Small intestine (tissue), 7 donors: ENCODE measurements at regions not wholly inside any gene's neighbourhood (a gene's known extent, or its start where the extent isn't known, plus 50 kb on each side); places are given as distances from the start of the nearest gene placed in this dataset.
A peak's percentile ranks its signal among the peaks of the same experiment; 100 is the strongest.

ENCODE experiments used
- DNase-seq, 2 donors: peaks; one replicate each; pipeline versions ENCODE4 v3.0.0 to v3.0.0-alpha.2; 2013
- FAIRE-seq: peaks from 2 replicates; lab custom pipeline; 2012; peaks lifted over from hg19 to GRCh38; lab: Jason Lieb, UNC
- H3K27ac ChIP-seq, 3 donors: one replicate each; pipeline ENCODE4 v1.5.1; 2013; ENCODE audit warnings: low read length in 2 of 3, mild to moderate bottlenecking in 2 of 3, control low read depth in 1 of 3, inconsistent platforms in 1 of 3, low read depth in 1 of 3, moderate library complexity in 1 of 3
- H3K27me3 ChIP-seq, 3 donors: one replicate each; pipeline ENCODE4 v1.6.1; 2013; ENCODE audit warnings: low read length in 3 of 3, inconsistent platforms in 1 of 3; ENCODE audit not compliant: control insufficient read depth in 3 of 3, insufficient read depth in 3 of 3
- H3K36me3 ChIP-seq, 3 donors: one replicate each; pipeline ENCODE4 v1.6.1; 2013; ENCODE audit warnings: low read length in 3 of 3, inconsistent platforms in 1 of 3, low read depth in 1 of 3, mild to moderate bottlenecking in 1 of 3, moderate library complexity in 1 of 3; ENCODE audit not compliant: control insufficient read depth in 3 of 3, insufficient read depth in 2 of 3
- H3K4me1 ChIP-seq, 3 donors: one replicate each; pipeline ENCODE4 v1.6.1; 2013; ENCODE audit warnings: low read length in 2 of 3, inconsistent platforms in 1 of 3, low read depth in 1 of 3, mild to moderate bottlenecking in 1 of 3, moderate library complexity in 1 of 3; ENCODE audit not compliant: control insufficient read depth in 3 of 3, insufficient read depth in 2 of 3
- H3K4me3 ChIP-seq, 3 donors: one replicate each; pipeline ENCODE4 v1.5.1; 2013; ENCODE audit warnings: low read length in 3 of 3, control low read depth in 1 of 3, inconsistent platforms in 1 of 3, low read depth in 1 of 3, mild to moderate bottlenecking in 1 of 3, moderate library complexity in 1 of 3
- H3K9me3 ChIP-seq, 2 donors: one replicate each; pipeline ENCODE4 v1.6.1; 2013; ENCODE audit warnings: low read depth in 1 of 2, low read length in 1 of 2; ENCODE audit not compliant: control insufficient read depth in 2 of 2, insufficient read depth in 1 of 2
- WGBS, 3 donors: extraction: QIAGEN DNeasy Blood & Tissue Kit; methylation state at CpG; one replicate each; pipeline ENCODE4 v1.1.7; 2013; 5-methylcytosine and 5-hydroxymethylcytosine counted together
- donor health status: healthy with polysubstance abuse.
- donor health status: control.
- donor health status: control.
- donor health status: Bipolar disorder and iron deficiency.
- donor health status: healthy.

GRCh38 chr7:20954711-20955619, 168.3 kb upstream of the SP8 start:
- 60 to 68% (median 67%) methylated on average over 4 of the region's 4 CpGs for WGBS, 3 donors
- no peak overlapping the region for H3K27ac ChIP-seq
- no peaks in the 10 kb centered on the region for H3K4me1 ChIP-seq
- no peak overlapping the region for H3K4me3 ChIP-seq
- H3K27me3 ChIP-seq, result no peaks in the 10 kb centered on the region
- no peaks in the 10 kb centered on the region for H3K36me3 ChIP-seq
- FAIRE-seq, result no peak
- DNase-seq, result peak in 1 of 2 donors; percentile 2
- H3K9me3 ChIP-seq, result no peaks in the 10 kb centered on the region

- DNase-seq (no peak), FAIRE-seq (no peak)
- WGBS, 3 donors, result 76 to 85% (median 81%) methylated on average over 3 of the region's 3 CpGs
- Histone ChIP-seq H3K27me3 (no peaks in the 10 kb centered on the region), H3K27ac (no peak overlapping the region), H3K9me3 (no peaks in the 10 kb centered on the region), H3K36me3 (no peaks in the 10 kb centered on the region), H3K4me3 (no peak overlapping the region), H3K4me1 (no peaks in the 10 kb centered on the region)
Measured at GRCh38 chr7:20958572-20958971, 171.9 kb upstream of the SP8 start.

- WGBS, 3 donors, result 29 to 71% (median 29%) methylated on average over 1 of the region's 1 CpG
- H3K4me3 ChIP-seq, result no peak overlapping the region
- no peak for FAIRE-seq
- no peaks in the 10 kb centered on the region for H3K9me3 ChIP-seq
- no peaks in the 10 kb centered on the region for H3K27me3 ChIP-seq
- H3K4me1 ChIP-seq, result no peaks in the 10 kb centered on the region
- no peak for DNase-seq
- H3K36me3 ChIP-seq, result no peaks in the 10 kb centered on the region
- H3K27ac ChIP-seq, result no peak overlapping the region
Measured at GRCh38 chr7:20959281-20959680, 172.6 kb upstream of the SP8 start.

- Histone ChIP-seq H3K27ac (no peak overlapping the region), H3K27me3 (no peaks in the 10 kb centered on the region), H3K9me3 (no peaks in the 10 kb centered on the region), H3K4me1 (no peaks in the 10 kb centered on the region), H3K4me3 (no peak overlapping the region), H3K36me3 (no peaks in the 10 kb centered on the region)
- WGBS, 3 donors, result 55 to 74% (median 64%) methylated on average over 3 of the region's 3 CpGs
- FAIRE-seq (no peak), DNase-seq (no peak)
Measured at GRCh38 chr7:20963556-20964280, 177.0 kb upstream of the SP8 start.

GRCh38 chr7:20964281-20964918, 177.7 kb upstream of the SP8 start:
- Histone ChIP-seq H3K4me3 (no peak overlapping the region), H3K27ac (no peak overlapping the region), H3K9me3 (no peaks in the 10 kb centered on the region), H3K27me3 (no peaks in the 10 kb centered on the region), H3K4me1 (no peaks in the 10 kb centered on the region), H3K36me3 (no peaks in the 10 kb centered on the region)
- WGBS, 3 donors, result 67 to 82% (median 71%) methylated on average over 5 of the region's 5 CpGs
- no peak for DNase-seq
- FAIRE-seq, result no peak

GRCh38 chr7:20971219-20971618, 184.5 kb upstream of the SP8 start:
- FAIRE-seq (no peak), DNase-seq (no peak)
- H3K9me3 ChIP-seq, result no peaks in the 10 kb centered on the region
- no peak overlapping the region for H3K4me3 ChIP-seq
- no peaks in the 10 kb centered on the region for H3K27me3 ChIP-seq
- H3K4me1 ChIP-seq, result no peaks in the 10 kb centered on the region
- WGBS, 3 donors, result 63 to 76% (median 69%) methylated on average over 3 of the region's 3 CpGs
- no peaks in the 10 kb centered on the region for H3K36me3 ChIP-seq
- no peak overlapping the region for H3K27ac ChIP-seq

GRCh38 chr7:20980232-20980631, 193.5 kb upstream of the SP8 start:
- FAIRE-seq, result no peak
- no peaks in the 10 kb centered on the region for H3K4me1 ChIP-seq
- H3K36me3 ChIP-seq, result no peaks in the 10 kb centered on the region
- DNase-seq, result no peak
- no peak overlapping the region for H3K4me3 ChIP-seq
- no peaks in the 10 kb centered on the region for H3K9me3 ChIP-seq
- H3K27ac ChIP-seq, result no peak overlapping the region
- no peaks in the 10 kb centered on the region for H3K27me3 ChIP-seq
- WGBS, 3 donors, result 82 to 96% (median 84%) methylated on average over 8 of the region's 8 CpGs

GRCh38 chr7:20980668-20981264, 194.1 kb upstream of the SP8 start:
- no peak overlapping the region for H3K27ac ChIP-seq
- no peaks in the 10 kb centered on the region for H3K4me1 ChIP-seq
- DNase-seq (no peak), FAIRE-seq (no peak)
- peaks cover 0 to 2% (median 0%) of the 10 kb centered on the region in 3 donors for H3K27me3 ChIP-seq
- H3K9me3 ChIP-seq, result no peaks in the 10 kb centered on the region
- H3K4me3 ChIP-seq, result no peak overlapping the region
- no peaks in the 10 kb centered on the region for H3K36me3 ChIP-seq
- 41 to 70% (median 58%) methylated on average over 7 of the region's 7 CpGs for WGBS, 3 donors
